GM21717 (cell line): ENCODE measurements at regions not wholly inside any gene's neighbourhood (a gene's known extent, or its start where the extent isn't known, plus 50 kb on each side); places are given as distances from the start of the nearest gene placed in this dataset.

Source experiments
- ATAC-seq: cut with Tn5 transposase; IDR thresholded peaks from one replicate; pipeline ENCODE4 v1.9.1; 2021; ENCODE audit warnings: mild to moderate bottlenecking, moderate library complexity; ENCODE audit not compliant: unreplicated experiment

- ATAC-seq = no peak
Observed at GRCh38 chr3:72441284-72441994, 406.8 kb downstream of the SHQ1 start.

GRCh38 chr3:72440491-72440890, 407.8 kb downstream of the SHQ1 start:
- no peak for ATAC-seq

- ATAC-seq = peak; percentile 51
Observed at GRCh38 chr3:72439321-72440183, 408.7 kb downstream of the SHQ1 start.

- no peak for ATAC-seq
Observed at GRCh38 chr3:72437661-72438406, 410.4 kb downstream of the SHQ1 start.

- no peak for ATAC-seq
Observed at GRCh38 chr3:72436863-72437592, 411.2 kb downstream of the SHQ1 start.

- no peak for ATAC-seq
Observed at GRCh38 chr3:72434296-72434695, 413.9 kb downstream of the SHQ1 start.

- ATAC-seq = no peak
Observed at GRCh38 chr3:72432246-72432645, 416.0 kb downstream of the SHQ1 start.

- no peak for ATAC-seq
Observed at GRCh38 chr3:72429589-72430353, 418.5 kb downstream of the SHQ1 start.

- ATAC-seq = no peak
Observed at GRCh38 chr3:72428803-72429202, 419.4 kb downstream of the SHQ1 start.

- ATAC-seq = no peak
Observed at GRCh38 chr3:72427624-72428023, 420.6 kb downstream of the SHQ1 start.

- ATAC-seq = peak; percentile 62
Observed at GRCh38 chr3:72426618-72427397, 421.4 kb downstream of the SHQ1 start.

GRCh38 chr3:72423643-72424042, 424.6 kb downstream of the SHQ1 start:
- no peak for ATAC-seq

GRCh38 chr3:72421786-72422185, 426.5 kb downstream of the SHQ1 start:
- ATAC-seq = no peak

- no peak for ATAC-seq
Observed at GRCh38 chr3:72421126-72421525, 427.1 kb downstream of the SHQ1 start.

GRCh38 chr3:72418856-72419255, 429.4 kb downstream of the SHQ1 start:
- ATAC-seq = no peak

GRCh38 chr3:72418244-72418643, 430.0 kb downstream of the SHQ1 start:
- ATAC-seq = no peak

- ATAC-seq = no peak
Observed at GRCh38 chr3:72414481-72415016, 433.7 kb downstream of the SHQ1 start.

GRCh38 chr3:72413228-72413627, 435.0 kb downstream of the SHQ1 start:
- ATAC-seq = no peak

GRCh38 chr3:72412340-72412956, 435.8 kb downstream of the SHQ1 start:
- no peak for ATAC-seq
